ENCODE measurements at regions not wholly inside any gene's neighbourhood (a gene's known extent, or its start where the extent isn't known, plus 50 kb on each side); places are given as distances from the start of the nearest gene placed in this dataset.

DNA sequence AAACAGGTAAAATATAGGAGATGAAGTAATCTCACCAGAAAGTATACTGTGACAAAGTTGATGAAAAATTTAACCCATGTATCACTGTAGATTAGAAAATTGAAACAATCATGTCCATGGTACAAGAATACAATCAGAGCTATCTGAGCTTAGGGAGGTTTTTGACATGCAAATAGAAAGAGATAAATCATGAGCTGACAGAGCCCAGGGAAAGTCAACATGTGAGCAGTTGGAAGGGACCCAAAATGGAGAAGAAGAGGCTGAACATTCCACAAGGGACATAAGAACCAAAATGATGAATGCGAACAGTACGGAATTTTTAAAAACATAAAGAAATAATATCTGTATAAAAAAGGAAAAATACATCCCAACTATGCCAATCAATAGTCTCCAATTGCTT is 395.4 kb upstream of the CYRIA start:
- no peak overlapping the region for H3K4me3 ChIP-seq (ENCODE audit: low read depth, low read length)
- TF ChIP-seq, protein P1, sequence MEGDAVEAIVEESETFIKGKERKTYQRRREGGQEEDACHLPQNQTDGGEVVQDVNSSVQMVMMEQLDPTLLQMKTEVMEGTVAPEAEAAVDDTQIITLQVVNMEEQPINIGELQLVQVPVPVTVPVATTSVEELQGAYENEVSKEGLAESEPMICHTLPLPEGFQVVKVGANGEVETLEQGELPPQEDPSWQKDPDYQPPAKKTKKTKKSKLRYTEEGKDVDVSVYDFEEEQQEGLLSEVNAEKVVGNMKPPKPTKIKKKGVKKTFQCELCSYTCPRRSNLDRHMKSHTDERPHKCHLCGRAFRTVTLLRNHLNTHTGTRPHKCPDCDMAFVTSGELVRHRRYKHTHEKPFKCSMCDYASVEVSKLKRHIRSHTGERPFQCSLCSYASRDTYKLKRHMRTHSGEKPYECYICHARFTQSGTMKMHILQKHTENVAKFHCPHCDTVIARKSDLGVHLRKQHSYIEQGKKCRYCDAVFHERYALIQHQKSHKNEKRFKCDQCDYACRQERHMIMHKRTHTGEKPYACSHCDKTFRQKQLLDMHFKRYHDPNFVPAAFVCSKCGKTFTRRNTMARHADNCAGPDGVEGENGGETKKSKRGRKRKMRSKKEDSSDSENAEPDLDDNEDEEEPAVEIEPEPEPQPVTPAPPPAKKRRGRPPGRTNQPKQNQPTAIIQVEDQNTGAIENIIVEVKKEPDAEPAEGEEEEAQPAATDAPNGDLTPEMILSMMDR (IDR thresholded peaks at IDR 0.05; ENCODE audit: borderline replicate concordance, insufficient read depth, low read depth, low read length) = no peak

DNA sequence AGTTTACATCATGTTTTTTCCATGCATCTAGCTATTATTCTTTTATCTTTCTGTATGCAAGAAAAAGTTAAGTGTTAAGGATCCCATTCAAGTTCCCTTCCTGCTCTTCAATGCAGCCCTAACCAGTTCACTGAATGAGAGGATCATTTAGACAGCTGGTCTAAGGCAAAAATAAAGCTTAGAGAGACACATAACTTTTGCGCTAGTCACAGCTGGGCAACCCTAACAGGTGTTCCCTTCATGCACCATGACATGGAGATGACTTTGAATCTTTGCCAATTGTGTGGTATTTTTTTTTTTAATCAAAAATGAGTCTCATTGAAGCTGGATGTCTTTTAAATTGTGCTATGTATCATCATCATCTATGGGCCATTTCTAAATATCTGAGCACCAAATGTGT is 393.8 kb upstream of the CYRIA start:
- H3K4me3 ChIP-seq (ENCODE audit: low read depth, low read length) = no peak overlapping the region

DNA sequence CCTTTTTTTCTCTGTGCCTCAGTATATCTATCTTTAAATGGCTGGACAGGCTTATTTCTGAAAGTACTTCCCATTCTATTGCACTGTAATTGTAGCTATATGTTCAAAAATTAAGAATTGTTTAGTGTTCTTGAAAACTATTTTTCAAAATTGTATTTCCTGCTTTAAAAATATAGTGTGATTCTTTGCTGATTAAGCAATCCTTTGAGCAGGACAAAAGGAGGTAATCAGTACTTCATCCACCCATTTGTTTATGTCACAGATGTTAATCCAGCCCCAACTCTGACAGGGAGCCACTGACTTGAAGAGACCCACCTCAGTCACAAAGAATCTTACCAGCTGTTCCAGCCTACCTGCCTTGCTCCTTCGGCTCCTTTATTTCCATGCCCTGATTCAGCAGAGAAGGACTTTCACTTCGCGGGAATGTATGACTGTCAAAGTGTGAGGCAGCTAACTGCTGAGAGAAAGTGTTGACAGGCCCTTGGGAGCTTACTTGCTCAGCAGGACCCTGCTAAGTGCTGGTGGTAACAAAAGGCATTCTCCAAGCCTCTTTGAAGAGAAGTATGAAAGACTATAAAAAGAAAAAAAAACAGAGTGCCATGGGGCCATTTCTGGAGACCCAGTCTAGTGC is 393.3 kb upstream of the CYRIA start:
- H3K4me3 ChIP-seq (ENCODE audit: low read depth, low read length) = no peak overlapping the region
- TF ChIP-seq, protein P1 (IDR thresholded peaks at IDR 0.05; ENCODE audit: borderline replicate concordance, insufficient read depth, low read depth, low read length) = no peak

More for the DNA sequence above, 393.8 kb upstream of the CYRIA start:
- TF ChIP-seq, protein P1 (IDR thresholded peaks at IDR 0.05; ENCODE audit: borderline replicate concordance, insufficient read depth, low read depth, low read length) = no peak

DNA sequence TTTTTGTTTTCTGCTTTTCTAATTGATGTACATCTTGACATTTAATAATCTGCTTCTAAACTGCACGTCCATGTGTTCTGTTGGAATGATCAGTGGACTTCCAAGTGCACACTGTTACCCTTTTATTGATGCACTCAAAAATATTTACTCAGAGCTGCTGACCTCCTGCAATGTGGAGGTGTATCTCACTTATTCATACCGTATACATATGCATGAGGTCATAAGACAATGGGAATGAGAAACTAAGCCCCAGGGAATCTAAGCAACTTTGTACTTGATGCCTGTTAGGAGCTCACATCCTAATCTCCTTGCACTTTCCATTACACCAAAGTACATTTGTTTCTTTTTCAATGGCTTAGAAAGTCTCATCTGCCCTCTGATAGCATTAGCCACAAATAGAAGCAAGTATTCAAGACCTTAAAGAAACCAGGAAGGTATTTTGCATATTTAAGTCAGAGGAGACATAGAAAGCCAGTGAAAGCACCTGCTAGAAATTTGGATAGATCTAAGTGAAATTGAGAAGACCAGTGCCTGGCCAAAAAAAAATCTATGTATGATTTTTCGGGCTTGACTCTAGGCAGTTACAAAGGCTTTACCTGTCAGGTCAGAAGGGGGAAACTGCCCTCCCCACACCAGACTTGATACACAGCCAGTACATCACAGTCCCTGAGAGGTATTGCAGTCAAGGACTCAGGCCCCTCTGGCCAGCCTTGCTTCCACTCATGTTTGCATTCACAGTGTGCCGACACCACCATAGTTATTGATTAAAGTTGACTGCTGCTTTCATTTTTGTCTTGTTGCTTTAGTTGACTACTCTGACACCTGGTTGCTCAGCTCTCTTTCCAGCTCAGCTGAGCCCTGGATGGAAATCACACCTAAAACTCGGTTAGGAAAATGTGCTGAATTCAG is 391.7 kb upstream of the CYRIA start:
- H3K4me3 ChIP-seq (ENCODE audit: low read depth, low read length) = no peak overlapping the region
- TF ChIP-seq, protein P1 (IDR thresholded peaks at IDR 0.05; ENCODE audit: borderline replicate concordance, insufficient read depth, low read depth, low read length) = no peak

DNA sequence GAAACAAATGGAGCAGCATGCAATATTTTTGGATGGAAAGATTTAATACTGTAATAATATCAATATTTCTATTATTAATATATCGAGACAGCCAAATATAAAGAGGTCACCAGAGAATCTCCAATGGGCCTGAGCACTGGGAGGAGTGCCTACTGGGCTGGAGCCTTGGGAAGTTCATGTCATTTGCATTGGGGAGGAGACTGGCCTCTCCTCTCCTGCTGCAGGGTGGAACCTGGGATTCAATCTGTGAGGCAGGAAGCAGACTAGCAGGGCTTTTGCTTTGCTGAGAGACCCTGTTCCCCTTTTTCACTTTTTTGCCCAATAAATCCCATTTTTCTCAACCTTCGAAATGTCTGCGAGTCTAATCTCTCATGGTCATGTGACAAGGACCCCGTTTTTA is 390.6 kb upstream of the CYRIA start:
- H3K4me3 ChIP-seq (ENCODE audit: low read depth, low read length) = no peak overlapping the region
- TF ChIP-seq, protein P1 (IDR thresholded peaks at IDR 0.05; ENCODE audit: borderline replicate concordance, insufficient read depth, low read depth, low read length) = no peak

DNA sequence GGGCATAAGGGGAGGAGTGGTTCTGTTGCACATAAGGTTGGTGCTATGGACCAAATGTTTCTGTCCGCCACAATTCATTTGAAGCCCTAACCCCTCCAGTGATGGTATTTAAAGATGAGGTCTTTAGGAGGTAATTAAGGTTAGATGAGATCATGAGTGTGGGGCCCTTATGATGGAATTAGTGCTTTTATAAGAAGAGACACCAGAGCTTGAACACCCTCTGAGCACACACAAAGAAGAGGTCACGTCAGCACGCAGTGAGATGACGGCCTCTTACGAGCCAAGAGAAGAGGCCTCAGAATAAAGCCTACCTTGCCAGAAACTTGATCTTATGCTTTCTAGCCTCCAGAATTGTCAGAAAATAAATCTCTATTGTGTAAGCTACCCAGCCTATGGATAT is 386.4 kb upstream of the CYRIA start:
- no peak overlapping the region for H3K4me3 ChIP-seq (ENCODE audit: low read depth, low read length)
- TF ChIP-seq, protein P1 (IDR thresholded peaks at IDR 0.05; ENCODE audit: borderline replicate concordance, insufficient read depth, low read depth, low read length) = no peak
